Hepatocyte (in vitro differentiated cells): ENCODE measurements at regions not wholly inside any gene's neighbourhood (a gene's known extent, or its start where the extent isn't known, plus 50 kb on each side); places are given as distances from the start of the nearest gene placed in this dataset.

Experiments
- EZH2 ChIP-seq: fragments of 200-600 bp; sonication (generic); IDR thresholded peaks from 2 replicates; pipeline ENCODE4 v1.6.1; 2016; ENCODE audit warnings: antibody characterized with exemption, mild to moderate bottlenecking, borderline replicate concordance
- EZH2phosphoT487 ChIP-seq: fragments of 200-600 bp; sonication (generic); IDR thresholded peaks from one replicate; pipeline ENCODE4 v1.6.1; 2018; ENCODE audit warnings: antibody characterized with exemption, mild to moderate bottlenecking, low read depth, moderate library complexity; ENCODE audit not compliant: unreplicated experiment, severe bottlenecking
- TF ChIP-seq, protein P1 (sequence below): fragments of 200-600 bp; sonication (generic); IDR thresholded peaks from 2 replicates; pipeline ENCODE4 v1.5.1; 2016; ENCODE audit warnings: antibody characterized with exemption, mild to moderate bottlenecking; ENCODE audit not compliant: poor library complexity

DNA sequence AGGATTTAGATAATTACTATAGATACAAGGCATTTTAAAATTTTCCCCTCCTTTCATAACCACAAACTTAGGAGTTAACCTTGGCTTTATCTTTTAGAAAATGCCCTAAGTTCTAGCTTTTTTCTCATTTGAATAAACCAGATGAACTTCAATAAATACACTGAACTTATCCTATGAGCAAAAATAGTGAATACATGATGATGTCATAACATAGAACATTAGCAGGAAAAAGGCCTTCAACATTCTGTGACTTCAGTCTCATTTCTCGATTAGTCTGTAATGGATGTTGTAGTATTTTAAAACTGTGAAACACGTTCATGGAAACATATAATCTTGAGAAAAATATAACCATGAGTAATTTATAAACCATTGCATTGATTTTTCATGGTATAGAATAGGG is 550.7 kb downstream of the PKHD1 start:
- TF ChIP-seq, protein P1, sequence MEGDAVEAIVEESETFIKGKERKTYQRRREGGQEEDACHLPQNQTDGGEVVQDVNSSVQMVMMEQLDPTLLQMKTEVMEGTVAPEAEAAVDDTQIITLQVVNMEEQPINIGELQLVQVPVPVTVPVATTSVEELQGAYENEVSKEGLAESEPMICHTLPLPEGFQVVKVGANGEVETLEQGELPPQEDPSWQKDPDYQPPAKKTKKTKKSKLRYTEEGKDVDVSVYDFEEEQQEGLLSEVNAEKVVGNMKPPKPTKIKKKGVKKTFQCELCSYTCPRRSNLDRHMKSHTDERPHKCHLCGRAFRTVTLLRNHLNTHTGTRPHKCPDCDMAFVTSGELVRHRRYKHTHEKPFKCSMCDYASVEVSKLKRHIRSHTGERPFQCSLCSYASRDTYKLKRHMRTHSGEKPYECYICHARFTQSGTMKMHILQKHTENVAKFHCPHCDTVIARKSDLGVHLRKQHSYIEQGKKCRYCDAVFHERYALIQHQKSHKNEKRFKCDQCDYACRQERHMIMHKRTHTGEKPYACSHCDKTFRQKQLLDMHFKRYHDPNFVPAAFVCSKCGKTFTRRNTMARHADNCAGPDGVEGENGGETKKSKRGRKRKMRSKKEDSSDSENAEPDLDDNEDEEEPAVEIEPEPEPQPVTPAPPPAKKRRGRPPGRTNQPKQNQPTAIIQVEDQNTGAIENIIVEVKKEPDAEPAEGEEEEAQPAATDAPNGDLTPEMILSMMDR: no peak
- no peak for TF ChIP-seq EZH2
- TF ChIP-seq EZH2phosphoT487: no peak
